Duodenal mucosa (tissue), 2 donors: ENCODE measurements at regions not wholly inside any gene's neighbourhood (a gene's known extent, or its start where the extent isn't known, plus 50 kb on each side); places are given as distances from the start of the nearest gene placed in this dataset.

Experiments
- H3K27ac ChIP-seq: one replicate; pipeline ENCODE4 v1.7.0; 2013; ENCODE audit warnings: low read depth, low read length
- H3K27me3 ChIP-seq, 2 donors: one replicate each; pipeline ENCODE4 v1.7.0; 2013; ENCODE audit warnings: low read length in 2 of 2, control low read depth in 1 of 2; ENCODE audit not compliant: insufficient read depth in 2 of 2, control insufficient read depth in 1 of 2
- H3K36me3 ChIP-seq, 2 donors: one replicate each; pipeline ENCODE4 v1.7.0; 2013; ENCODE audit warnings: low read length in 2 of 2, control low read depth in 1 of 2; ENCODE audit not compliant: insufficient read depth in 2 of 2, control insufficient read depth in 1 of 2
- H3K4me1 ChIP-seq, 2 donors: one replicate each; pipeline ENCODE4 v1.7.0; 2013; ENCODE audit warnings: low read length in 2 of 2, control low read depth in 1 of 2; ENCODE audit not compliant: insufficient read depth in 2 of 2, control insufficient read depth in 1 of 2
- H3K4me3 ChIP-seq, 2 donors: one replicate each; pipeline ENCODE4 v1.7.0; 2013; ENCODE audit warnings: low read length in 2 of 2, low read depth in 1 of 2
- H3K9ac ChIP-seq, 2 donors: one replicate each; pipeline ENCODE4 v1.7.0; 2013; ENCODE audit warnings: low read length in 2 of 2, low read depth in 1 of 2
- H3K9me3 ChIP-seq, 2 donors: one replicate each; pipeline ENCODE4 v1.7.0; 2013; ENCODE audit warnings: low read length in 2 of 2, control low read depth in 1 of 2; ENCODE audit not compliant: control insufficient read depth in 1 of 2

DNA sequence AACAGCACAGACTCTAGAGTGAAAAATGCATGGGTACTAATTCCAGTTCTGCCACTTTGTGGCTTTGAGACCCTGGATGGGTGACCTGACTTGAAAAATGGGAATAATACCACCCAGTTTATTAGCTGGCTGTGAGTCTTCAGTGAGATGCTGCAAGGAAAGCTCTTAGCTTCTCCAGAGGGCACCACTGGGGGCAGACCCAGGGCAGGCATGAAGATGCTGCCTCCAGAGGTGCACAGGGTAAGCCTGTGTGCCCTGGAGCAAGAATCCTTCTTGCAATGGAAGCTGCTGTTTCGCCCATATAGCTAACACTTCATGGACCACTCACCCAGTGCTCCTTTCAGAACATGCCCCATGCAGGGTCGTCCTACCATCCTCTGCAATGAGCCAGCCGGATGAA lies 75.7 kb downstream of the C5orf15 start:
- Histone ChIP-seq H3K36me3 (no peaks in the 10 kb centered on the region), H3K27me3 (no peaks in the 10 kb centered on the region), H3K4me1 (no peaks in the 10 kb centered on the region), H3K27ac (no peak overlapping the region), H3K9me3 (no peaks in the 10 kb centered on the region), H3K9ac (no peak overlapping the region), H3K4me3 (no peak overlapping the region)

DNA sequence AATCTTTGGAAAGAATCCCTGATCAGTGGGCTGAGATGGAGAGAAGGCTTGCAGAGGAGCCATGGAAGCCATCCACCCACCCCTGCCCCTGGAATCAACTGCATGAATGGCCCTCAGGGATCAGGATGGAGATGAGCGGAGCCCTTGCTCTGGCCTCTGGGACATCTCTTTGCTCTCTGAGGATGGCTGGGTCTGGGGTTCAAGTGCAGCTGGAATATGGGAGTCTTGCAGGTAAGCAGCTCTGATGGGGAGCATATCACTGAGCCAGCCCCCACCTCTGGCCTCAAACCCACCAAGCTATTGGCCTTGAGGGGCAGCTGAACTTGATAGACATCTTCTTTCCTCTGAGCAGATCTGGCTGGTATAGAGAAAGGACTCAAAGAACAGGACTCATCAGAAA lies 76.1 kb downstream of the C5orf15 start:
- Histone ChIP-seq H3K36me3 (no peaks in the 10 kb centered on the region), H3K4me1 (no peaks in the 10 kb centered on the region), H3K9me3 (no peaks in the 10 kb centered on the region), H3K4me3 (no peak overlapping the region), H3K27me3 (no peaks in the 10 kb centered on the region), H3K9ac (no peak overlapping the region), H3K27ac (no peak overlapping the region)

DNA sequence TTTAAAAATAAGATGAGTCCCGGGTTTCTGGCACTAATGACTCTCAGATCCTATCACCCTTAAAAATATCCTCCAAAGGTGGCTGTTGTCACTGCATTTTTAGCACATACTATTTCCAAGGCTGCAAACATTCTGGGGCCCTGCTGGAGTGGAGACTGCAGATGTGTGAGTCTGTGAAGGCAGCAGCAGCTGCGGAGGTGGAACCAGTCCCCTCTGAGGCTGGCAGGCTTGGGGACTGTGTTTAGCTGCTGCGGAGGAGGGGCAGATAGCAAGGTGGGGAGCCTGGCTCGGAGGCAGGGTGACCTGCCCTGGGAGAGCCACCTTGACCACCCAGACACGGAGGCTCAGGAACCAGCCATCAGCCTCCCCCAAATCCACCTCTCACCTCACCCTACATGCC lies 77.0 kb downstream of the C5orf15 start:
- Histone ChIP-seq H3K36me3 (no peaks in the 10 kb centered on the region), H3K4me3 (no peak overlapping the region), H3K4me1 (no peaks in the 10 kb centered on the region), H3K9me3 (no peaks in the 10 kb centered on the region), H3K27me3 (no peaks in the 10 kb centered on the region), H3K9ac (no peak overlapping the region), H3K27ac (no peak overlapping the region)

DNA sequence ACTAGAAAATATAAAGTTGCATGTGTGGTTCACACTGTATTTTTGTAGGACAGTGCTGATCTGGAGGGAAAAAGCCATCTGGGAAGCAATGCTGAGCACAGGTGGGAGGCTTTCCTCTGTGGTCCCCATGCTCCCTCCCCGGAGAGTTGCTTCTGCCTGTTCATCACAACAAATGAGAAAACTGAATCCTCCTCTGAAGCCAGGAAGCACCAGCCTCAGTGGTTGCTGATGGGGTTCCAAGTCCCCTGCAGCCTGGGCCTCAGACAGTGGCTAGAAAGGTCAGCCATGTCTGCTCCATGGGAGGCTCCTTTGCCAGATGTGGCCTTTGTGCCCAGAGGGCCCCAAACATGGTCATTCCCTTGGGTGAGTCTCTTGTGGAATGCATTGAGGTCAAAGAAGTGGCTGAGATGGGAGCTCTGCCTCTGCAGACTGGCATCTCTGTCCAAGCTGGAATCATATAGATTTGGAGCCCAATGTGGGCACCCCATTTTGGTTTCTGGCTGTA lies 77.6 kb downstream of the C5orf15 start:
- no peaks in the 10 kb centered on the region for H3K27me3 ChIP-seq
- no peaks in the 10 kb centered on the region for H3K9me3 ChIP-seq
- H3K9ac ChIP-seq: no peak overlapping the region
- no peaks in the 10 kb centered on the region for H3K4me1 ChIP-seq
- H3K27ac ChIP-seq: no peak overlapping the region
- no peaks in the 10 kb centered on the region for H3K36me3 ChIP-seq
- no peak overlapping the region for H3K4me3 ChIP-seq

DNA sequence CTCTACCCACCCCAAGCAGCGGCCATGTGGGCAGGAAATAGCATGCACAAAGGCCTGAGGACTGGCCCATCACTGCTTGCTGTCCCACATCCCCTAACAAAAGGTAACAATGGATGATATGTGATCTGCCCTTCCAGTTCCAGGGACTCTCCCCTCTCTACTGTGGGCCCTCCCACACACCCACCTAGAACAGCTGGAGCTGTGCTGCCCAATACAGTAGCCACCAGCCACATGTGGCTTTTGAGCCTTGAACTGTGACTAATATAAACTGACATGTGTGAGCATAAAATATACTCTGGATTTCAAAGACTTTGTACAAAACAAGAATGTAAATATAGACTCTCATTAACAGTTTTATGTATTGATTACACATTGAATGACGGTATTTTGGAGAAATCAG lies 78.1 kb downstream of the C5orf15 start:
- H3K4me3 ChIP-seq: no peak overlapping the region
- H3K27me3 ChIP-seq: no peaks in the 10 kb centered on the region
- H3K36me3 ChIP-seq: no peaks in the 10 kb centered on the region
- no peak overlapping the region for H3K27ac ChIP-seq
- no peaks in the 10 kb centered on the region for H3K4me1 ChIP-seq
- H3K9ac ChIP-seq: no peak overlapping the region
- H3K9me3 ChIP-seq: no peaks in the 10 kb centered on the region

DNA sequence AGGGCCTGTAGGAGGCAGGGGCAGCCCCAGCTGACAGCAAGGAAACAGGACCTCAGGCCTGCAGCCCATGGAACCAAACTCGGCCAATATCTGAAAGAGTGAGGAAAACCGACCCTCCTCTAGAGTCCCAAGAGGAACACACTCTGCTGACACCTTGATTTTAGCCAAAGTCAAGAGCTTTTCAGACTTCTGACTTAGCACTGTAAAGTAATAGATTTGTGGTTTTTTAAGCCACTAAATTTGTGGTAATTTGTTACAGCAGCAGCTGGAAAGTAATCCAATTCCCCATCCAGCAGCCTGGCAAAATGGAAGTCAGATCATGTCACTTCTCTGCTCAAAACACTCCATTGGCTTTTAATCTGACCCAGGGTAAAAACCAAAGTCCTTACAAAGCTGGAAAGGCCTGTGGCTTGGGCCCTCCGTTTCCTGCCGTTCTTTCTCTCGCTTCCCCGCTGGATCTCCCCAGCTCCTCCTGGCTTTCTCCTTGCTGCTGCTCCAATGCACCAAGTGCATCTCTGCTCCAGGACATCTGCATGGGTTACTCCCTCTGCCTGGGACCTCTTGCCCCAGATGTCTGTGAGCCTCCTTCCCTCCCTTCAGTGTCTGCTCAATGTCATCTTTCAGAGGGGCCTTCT lies 79.0 kb downstream of the C5orf15 start:
- Histone ChIP-seq H3K27ac (no peak overlapping the region), H3K9me3 (no peaks in the 10 kb centered on the region), H3K36me3 (no peaks in the 10 kb centered on the region), H3K4me3 (no peak overlapping the region), H3K27me3 (no peaks in the 10 kb centered on the region), H3K9ac (no peak overlapping the region), H3K4me1 (no peaks in the 10 kb centered on the region)

DNA sequence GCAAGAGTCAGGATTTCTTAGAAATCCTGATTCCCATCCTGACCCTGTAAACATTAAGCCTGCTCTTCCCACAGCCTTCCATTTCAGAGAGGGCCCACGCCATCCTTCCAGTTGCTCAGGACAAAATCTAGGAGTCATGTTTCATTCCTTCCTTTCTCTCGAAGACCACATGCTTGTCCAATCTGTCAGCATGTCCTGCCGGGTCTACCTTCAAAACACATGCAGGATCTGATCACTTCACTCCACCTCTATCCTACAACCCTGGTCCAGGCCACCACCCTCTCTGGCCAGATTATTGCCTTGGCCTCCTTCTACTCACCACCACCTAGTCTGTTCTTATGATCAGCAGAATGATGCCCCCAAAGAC lies 79.8 kb downstream of the C5orf15 start:
- H3K27ac ChIP-seq: no peak overlapping the region
- H3K9me3 ChIP-seq: no peaks in the 10 kb centered on the region
- H3K9ac ChIP-seq: no peak overlapping the region
- no peaks in the 10 kb centered on the region for H3K27me3 ChIP-seq
- H3K4me3 ChIP-seq: no peak overlapping the region
- H3K4me1 ChIP-seq: no peaks in the 10 kb centered on the region
- H3K36me3 ChIP-seq: no peaks in the 10 kb centered on the region

DNA sequence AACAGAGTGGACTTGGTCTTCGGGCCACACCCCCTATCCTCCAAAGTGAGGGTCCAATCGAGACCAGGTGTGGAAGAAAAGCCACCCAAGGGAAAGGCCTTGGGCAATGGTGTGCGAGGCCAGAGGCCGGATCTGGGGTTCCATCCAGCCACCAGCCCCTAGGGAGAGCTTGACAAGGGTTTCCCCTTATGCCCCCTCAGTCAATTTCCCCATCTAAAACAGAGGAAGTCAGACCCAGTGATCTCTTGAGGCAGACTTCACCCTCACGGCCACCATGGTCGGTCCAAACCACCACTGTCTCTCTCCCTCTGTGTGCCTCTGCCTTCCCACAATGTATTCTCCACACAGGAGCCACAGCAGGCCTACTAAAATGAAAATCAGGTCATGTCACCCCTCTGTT lies 82.9 kb downstream of the C5orf15 start:
- Histone ChIP-seq H3K4me1 (no peaks in the 10 kb centered on the region), H3K4me3 (no peak overlapping the region), H3K27me3 (no peaks in the 10 kb centered on the region), H3K9ac (no peak overlapping the region), H3K27ac (no peak overlapping the region), H3K36me3 (no peaks in the 10 kb centered on the region), H3K9me3 (no peaks in the 10 kb centered on the region)

DNA sequence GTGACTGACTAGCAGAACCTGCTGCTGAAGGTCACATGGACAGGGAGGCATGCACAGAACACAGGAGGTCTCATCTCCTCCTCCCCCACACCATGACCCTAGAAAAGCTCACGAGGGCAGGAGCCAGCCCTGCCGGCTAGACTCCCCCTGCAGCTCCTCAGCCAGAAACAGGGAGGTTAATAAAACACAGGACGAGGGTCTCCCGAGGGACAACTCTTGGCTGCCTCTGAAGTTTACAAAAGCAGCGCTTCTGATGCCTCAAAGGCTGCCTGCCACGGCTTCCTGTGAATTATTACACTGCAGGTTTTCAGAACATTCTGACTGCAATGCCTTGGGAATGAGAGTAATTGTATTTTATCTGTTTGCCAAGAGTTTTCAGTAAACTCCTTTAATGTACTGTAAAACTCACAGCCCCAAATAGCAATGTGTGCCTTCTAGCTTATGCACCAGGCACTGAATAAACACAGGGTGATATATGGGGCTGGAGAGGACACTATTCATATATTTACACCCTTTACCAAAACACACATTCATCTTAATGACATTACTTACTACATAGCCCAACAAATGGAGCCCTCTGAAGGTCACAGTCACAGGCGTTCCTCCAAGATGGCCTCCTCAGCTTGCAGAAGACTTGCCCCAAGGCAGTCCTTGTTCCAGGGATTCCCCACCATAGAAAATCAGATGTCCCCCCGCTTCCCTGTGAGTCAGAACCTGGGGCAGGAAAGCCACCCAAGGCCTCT lies 83.7 kb downstream of the C5orf15 start:
- Histone ChIP-seq H3K9ac (no peak overlapping the region), H3K9me3 (no peaks in the 10 kb centered on the region), H3K4me1 (no peaks in the 10 kb centered on the region), H3K36me3 (no peaks in the 10 kb centered on the region), H3K4me3 (no peak overlapping the region), H3K27me3 (no peaks in the 10 kb centered on the region), H3K27ac (no peak overlapping the region)

DNA sequence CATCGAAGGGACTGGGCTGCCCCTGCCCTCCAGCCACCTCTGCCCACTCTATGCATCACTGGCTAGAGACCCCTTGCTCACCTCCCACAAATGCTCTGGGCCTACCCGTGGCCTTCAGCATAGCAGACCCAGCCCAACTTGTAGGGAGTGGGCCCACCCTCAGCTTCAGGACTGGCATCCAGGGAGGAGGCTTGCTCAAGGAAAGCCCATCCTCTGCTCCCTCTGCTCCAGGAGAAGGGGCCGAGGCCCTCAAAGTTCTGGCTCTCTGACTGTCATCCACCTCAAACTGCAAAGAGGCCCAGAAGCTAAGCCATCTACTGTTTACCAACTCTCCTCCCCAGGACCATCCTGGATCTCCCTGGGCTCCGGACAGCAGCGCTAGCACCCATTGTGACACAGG lies 84.5 kb downstream of the C5orf15 start:
- H3K9me3 ChIP-seq: no peaks in the 10 kb centered on the region
- H3K4me1 ChIP-seq: no peaks in the 10 kb centered on the region
- no peaks in the 10 kb centered on the region for H3K36me3 ChIP-seq
- H3K27me3 ChIP-seq: no peaks in the 10 kb centered on the region
- no peak overlapping the region for H3K27ac ChIP-seq
- H3K9ac ChIP-seq: no peak overlapping the region
- H3K4me3 ChIP-seq: no peak overlapping the region
